GM19324 (cell line): ENCODE measurements at regions not wholly inside any gene's neighbourhood (a gene's known extent, or its start where the extent isn't known, plus 50 kb on each side); places are given as distances from the start of the nearest gene placed in this dataset.
"Not testable (repeated sequence)": the region's sequence is repeated elsewhere in the genome, so short reads cannot be mapped to it uniquely, and the experiment has no call there.

ENCODE experiments used
- ATAC-seq: cut with Tn5 transposase; IDR thresholded peaks from one replicate; pipeline ENCODE4 v1.9.1; 2021; ENCODE audit warnings: mild to moderate bottlenecking, moderate library complexity; ENCODE audit not compliant: unreplicated experiment, low FRiP score

DNA sequence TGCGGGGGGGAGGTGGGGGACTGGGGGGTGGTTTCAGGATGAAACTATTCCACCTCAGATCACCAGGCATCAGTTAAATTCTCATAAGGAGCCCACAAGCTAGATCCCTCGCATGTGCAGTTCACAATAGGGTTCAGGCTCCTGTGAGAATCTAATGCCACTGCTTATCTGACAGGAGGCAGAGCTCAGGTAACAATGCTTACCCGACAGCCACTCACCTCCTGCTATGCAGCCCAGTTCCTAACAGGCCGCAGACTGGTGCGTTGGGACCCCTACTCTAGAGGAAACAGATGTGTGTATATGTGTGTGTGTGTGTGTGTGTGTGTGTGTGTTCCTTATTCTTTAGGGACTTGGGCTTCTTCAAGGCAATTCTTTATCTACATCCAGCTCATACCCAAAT is 352.3 kb upstream of the CCNH start:
- ATAC-seq = no peak

DNA sequence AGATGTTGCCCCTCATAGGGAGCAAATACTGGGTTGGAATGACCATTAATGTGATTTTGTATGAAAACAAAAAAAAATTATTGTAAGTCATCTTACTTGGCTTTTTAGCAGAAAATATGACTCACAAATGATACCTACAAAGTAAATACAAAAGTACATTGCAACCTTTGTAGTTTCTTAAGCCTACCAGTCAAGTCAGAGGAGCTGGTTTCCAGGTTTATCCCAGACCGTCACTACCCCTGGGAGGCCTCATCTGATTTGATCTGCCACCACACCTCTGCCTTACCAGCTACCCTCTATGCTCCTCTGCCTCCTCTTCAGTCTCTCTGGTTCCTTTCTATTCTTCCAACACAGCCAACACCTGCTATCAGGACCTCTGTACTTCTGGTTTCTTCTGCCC is 349.9 kb upstream of the CCNH start:
- no peak for ATAC-seq

DNA sequence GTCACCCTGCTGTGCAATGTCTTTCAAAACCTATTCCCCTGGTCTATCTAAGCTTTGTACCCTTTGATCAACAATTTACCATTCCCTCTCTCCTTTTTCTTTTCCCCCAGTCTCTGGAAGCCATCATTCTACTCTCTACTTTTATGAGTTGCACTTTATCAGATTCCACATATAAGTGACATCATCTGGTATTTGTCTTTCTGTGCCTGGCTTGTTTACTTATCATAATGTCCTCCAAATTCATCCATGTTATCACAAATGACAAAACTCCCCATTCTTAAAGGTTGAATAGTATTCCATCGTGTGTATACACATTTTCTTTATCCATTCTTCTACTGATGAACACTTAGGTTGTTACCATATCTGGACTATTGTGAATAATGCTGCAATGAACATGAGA is 344.2 kb upstream of the CCNH start:
- no peak for ATAC-seq

DNA sequence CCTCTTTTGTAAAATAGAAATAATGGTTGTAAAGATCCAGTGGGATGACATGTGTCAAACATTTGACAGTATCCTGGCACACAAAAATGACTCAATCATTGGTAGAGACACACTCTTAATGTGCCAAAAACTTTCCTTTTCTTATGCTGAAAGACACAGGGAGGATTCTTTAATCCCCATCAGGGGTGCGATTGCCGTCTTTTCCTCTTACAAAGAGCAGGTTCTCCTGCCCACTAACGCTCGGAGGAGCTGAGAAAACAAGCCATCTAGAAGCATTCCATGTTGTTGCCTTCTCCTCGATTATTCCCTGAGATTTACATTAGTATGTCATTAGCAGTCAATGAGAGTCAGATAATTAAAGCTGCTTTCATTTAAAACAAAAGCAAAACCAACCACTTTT is 342.6 kb upstream of the CCNH start:
- ATAC-seq = no peak

DNA sequence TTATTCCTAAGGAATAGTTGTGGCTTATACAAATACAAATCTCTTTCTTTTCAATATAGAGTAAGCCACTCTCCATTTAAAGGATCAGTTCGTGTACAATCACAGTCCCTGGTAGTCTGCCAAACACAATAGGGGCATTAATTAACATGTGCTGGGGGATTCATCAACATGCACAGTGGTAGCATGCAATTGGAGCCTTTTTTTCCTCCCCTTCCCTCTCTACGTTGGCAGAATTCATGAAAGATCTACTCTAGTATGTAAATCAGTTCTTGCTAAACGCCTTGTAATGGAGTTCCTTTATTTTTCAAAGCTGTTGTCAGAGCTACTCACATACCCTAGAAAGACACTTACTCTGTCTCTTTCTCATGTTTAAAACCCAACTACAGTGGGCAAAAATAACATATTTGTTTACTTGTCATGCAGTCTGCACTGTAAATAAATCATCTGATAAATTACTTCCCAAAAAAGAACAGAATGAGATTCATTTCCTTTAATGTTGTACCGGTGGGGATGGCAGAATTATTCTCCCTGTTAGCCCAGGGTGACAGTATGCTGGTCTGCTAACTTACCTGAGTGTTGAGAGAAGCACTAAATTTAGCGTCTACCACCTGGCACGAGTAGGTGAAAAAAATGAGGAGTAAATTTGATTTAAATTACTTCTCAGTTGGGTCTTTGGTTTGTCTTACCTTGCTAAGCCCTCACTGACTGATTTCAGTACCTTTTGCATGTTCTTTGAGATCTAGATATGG is 341.5 kb upstream of the CCNH start:
- ATAC-seq = no peak

GRCh38 chr5:87752362-87752761 is 339.6 kb upstream of the CCNH start:
- no peak for ATAC-seq

GRCh38 chr5:87751824-87752223 is 339.1 kb upstream of the CCNH start:
- ATAC-seq = no peak

GRCh38 chr5:87746891-87747377 is 334.2 kb upstream of the CCNH start:
- no peak for ATAC-seq

GRCh38 chr5:87746341-87746740 is 333.6 kb upstream of the CCNH start:
- no peak for ATAC-seq

DNA sequence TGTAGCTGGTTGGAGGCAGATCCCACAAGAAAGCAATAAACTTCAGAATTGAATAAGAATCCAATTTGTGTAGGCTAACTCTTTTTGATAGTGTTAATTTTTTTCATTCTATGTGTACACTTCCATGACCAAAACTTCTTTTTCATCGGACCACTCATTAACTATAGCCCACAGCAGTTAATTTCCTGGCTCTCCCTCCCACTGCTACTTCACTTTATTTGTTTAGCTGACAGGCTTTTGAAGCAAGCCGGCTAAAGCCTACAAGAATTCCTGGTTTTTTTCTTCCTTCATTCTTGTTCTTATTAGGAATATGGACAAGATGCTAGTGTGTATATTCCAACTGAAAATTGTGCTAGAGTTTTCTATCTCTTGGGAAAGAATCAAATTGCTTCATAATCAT is 329.2 kb upstream of the CCNH start:
- no peak for ATAC-seq

- no peak for ATAC-seq
Measured at GRCh38 chr5:87735923-87736322, 323.2 kb upstream of the CCNH start.

DNA sequence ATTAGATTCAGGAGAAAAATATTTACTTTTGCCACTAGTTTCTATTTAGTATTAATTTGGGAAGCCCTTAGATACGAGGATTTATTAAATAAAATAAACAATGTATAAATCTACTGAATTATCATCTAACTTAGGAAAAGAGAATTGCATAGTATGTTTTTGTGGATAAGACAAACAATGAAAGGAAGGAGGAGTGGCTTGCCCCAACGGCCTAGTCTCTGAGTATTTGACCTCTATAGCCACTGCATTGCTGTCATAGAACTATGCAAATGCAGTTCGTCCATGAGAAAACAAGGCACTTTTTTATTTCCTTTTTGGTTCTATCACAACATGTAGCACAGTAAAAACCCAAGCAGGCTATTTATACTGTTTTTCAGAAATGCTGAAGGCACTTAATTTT is 321.2 kb upstream of the CCNH start:
- ATAC-seq = no peak

- ATAC-seq = no peak
Measured at GRCh38 chr5:87732875-87733768, 320.4 kb upstream of the CCNH start.

DNA sequence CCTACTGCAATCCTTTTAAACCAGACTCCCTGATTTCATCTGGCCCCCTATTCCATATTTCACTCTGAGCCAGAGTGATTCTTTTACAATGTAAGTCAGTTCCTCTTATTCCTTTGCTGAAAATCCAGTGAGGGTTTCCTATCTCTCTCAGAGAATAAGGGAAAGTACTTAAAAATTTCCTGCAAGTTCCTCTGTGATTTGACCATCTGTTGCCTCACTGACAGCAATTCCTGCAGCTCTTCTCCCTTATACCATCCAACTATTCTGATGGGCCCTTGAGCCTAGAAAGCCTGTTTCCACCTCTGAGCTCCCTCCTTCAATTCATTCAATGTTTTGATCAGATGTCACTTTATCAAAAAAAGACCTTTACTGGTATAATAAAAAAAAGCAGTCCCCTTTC is 317.1 kb upstream of the CCNH start:
- ATAC-seq = no peak

- no peak for ATAC-seq
Measured at GRCh38 chr5:87722286-87722685, 309.6 kb upstream of the CCNH start.

- not testable (repeated sequence) for ATAC-seq
Measured at GRCh38 chr5:87718224-87718925, 305.6 kb upstream of the CCNH start.

GRCh38 chr5:87717761-87718160 is 305.0 kb upstream of the CCNH start:
- no peak for ATAC-seq

DNA sequence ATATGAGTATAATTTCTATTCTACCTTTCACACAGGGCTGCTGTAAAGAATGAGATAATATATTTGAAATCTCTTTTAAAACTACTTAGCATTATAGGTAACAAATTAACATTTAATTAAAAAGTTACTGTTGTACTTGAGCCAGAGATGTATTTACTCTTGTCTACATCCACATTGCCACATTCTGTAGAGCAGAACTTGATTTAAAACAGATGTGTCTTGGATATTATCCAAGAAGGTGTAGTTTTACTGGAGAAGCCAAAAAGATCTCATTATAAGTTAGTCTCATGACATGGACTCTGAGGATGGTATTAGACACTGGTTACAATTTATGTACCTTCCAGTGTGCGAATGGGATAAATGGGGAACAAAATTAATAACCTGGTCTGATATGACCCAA is 293.1 kb upstream of the CCNH start:
- ATAC-seq = no peak

DNA sequence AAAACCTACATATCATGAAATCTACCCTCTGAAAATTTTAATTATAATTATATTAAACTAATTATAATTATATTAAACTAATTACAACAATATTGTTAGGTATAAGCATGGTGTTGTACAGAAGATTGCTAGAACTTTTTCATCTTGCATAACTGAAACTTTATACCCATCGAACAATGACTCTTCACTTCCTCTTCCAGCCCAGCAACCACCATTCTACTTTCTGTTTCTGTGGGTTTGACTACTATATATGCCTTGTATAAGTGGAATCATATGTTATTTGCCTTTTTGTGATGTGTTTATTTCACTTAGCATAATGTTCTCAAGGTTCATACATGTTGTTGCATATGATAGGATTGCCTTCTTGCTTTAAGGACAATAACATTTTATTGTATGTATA is 274.2 kb upstream of the CCNH start:
- no peak for ATAC-seq

DNA sequence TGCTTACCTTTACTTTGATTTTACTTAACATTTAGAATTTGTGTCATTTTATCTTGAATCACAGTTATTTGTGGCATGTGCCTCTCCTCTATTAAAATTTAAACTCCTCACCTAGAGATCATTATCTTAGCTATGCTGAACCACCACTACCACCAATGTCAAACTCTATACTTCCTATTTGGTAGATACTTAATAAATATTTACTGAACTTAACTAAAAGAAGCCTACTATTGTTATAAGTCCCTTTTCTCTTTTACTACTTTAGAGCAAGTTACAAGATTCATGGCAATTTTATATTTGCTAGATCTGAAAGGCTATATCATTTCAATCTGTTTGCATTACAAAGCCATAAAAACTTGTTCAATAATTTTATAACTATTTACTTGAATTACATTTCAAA is 273.3 kb upstream of the CCNH start:
- no peak for ATAC-seq

GRCh38 chr5:87674235-87674634 is 261.5 kb upstream of the CCNH start:
- ATAC-seq = no peak
